Thyroid gland (tissue), 4 donors: ENCODE measurements at regions not wholly inside any gene's neighbourhood (a gene's known extent, or its start where the extent isn't known, plus 50 kb on each side); places are given as distances from the start of the nearest gene placed in this dataset.

Source experiments
- POLR2A ChIP-seq, 2 donors: fragments of 450-650 bp; IDR thresholded peaks; one replicate each; pipeline ENCODE4 v1.6.1; 2017; ENCODE audit warnings: antibody characterized with exemption in 2 of 2, mild to moderate bottlenecking in 2 of 2, moderate library complexity in 1 of 2
- TF ChIP-seq, protein P1 (sequence below), 6 experiments: fragments of 200-600 bp in 3 of 6; fragments of 450-650 bp in 3 of 6; sonication (generic) in 3 of 6; IDR thresholded peaks; one replicate each; pipeline ENCODE4 v1.5.1; 2016 to 2019; ENCODE audit warnings: antibody characterized with exemption in 6 of 6, mild to moderate bottlenecking in 2 of 6, inconsistent platforms in 1 of 6, moderate library complexity in 1 of 6

DNA sequence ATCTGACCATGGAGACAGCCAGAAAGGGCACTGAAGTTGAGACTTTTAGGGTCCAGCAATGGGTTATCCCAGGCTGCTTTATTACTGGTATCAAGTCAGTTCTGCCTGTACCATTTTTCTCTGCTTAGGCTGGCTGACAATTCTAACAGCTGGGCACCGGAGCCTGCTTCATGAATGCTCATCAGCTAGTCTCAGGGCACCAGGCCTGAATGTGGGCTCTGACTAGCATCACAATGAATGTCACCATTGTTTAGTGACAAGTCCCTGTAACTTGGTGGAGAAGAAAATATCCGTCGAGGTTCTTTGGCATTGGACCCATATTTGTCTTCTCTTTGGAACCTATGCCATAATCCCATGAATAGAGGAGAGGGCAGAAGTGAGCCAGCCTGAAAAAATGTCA, 692.3 kb upstream of the TSPY4 start:
- TF ChIP-seq, protein P1, sequence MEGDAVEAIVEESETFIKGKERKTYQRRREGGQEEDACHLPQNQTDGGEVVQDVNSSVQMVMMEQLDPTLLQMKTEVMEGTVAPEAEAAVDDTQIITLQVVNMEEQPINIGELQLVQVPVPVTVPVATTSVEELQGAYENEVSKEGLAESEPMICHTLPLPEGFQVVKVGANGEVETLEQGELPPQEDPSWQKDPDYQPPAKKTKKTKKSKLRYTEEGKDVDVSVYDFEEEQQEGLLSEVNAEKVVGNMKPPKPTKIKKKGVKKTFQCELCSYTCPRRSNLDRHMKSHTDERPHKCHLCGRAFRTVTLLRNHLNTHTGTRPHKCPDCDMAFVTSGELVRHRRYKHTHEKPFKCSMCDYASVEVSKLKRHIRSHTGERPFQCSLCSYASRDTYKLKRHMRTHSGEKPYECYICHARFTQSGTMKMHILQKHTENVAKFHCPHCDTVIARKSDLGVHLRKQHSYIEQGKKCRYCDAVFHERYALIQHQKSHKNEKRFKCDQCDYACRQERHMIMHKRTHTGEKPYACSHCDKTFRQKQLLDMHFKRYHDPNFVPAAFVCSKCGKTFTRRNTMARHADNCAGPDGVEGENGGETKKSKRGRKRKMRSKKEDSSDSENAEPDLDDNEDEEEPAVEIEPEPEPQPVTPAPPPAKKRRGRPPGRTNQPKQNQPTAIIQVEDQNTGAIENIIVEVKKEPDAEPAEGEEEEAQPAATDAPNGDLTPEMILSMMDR (IDR thresholded peaks at IDR 0.05) = no peak
- no peak for TF ChIP-seq POLR2A (IDR thresholded peaks at IDR 0.05)
